Ishikawa (cell line): ENCODE measurements at regions not wholly inside any gene's neighbourhood (a gene's known extent, or its start where the extent isn't known, plus 50 kb on each side); places are given as distances from the start of the nearest gene placed in this dataset.

Experiments
- CEBPB ChIP-seq: IDR thresholded peaks from 2 replicates; pipeline ENCODE4 v1.6.1; 2012
- CREB1 ChIP-seq: IDR thresholded peaks from 2 replicates; pipeline ENCODE4 v1.6.1; 2012; ENCODE audit warnings: low read depth
- EGR1 ChIP-seq: IDR thresholded peaks from 2 replicates; pipeline ENCODE4 v1.6.1; 2012
- EP300 ChIP-seq: IDR thresholded peaks from 2 replicates; pipeline ENCODE4 v1.6.1; 2012; ENCODE audit warnings: borderline replicate concordance
- FOXM1 ChIP-seq: IDR thresholded peaks from 2 replicates; pipeline ENCODE4 v1.6.1; 2012; ENCODE audit warnings: low read depth, borderline replicate concordance
- NFIC ChIP-seq: IDR thresholded peaks from 2 replicates; pipeline ENCODE4 v1.6.1; 2012
- RAD21 ChIP-seq: IDR thresholded peaks from 2 replicates; pipeline ENCODE4 v1.6.1; 2012; ENCODE audit warnings: low read depth
- TAF1 ChIP-seq: IDR thresholded peaks from 2 replicates; pipeline ENCODE4 v1.6.1; 2012; ENCODE audit warnings: low read depth, mild to moderate bottlenecking
- TCF12 ChIP-seq: IDR thresholded peaks from 2 replicates; pipeline ENCODE4 v1.6.1; 2012; ENCODE audit warnings: low read depth
- TEAD4 ChIP-seq: IDR thresholded peaks from 2 replicates; pipeline ENCODE4 v1.6.1; 2012
- YY1 ChIP-seq: IDR thresholded peaks from 2 replicates; pipeline ENCODE4 v1.6.1; 2012; ENCODE audit warnings: low read depth
- ZBTB7A ChIP-seq: IDR thresholded peaks from 2 replicates; pipeline ENCODE4 v1.6.1; 2012; ENCODE audit warnings: low read depth
- TF ChIP-seq, protein P1 (sequence below): IDR thresholded peaks from 2 replicates; pipeline ENCODE4 v1.6.1; 2012
- TF ChIP-seq, protein P2 (sequence below): IDR thresholded peaks from 2 replicates; pipeline ENCODE4 v1.6.1; 2012; ENCODE audit warnings: low read depth, mild to moderate bottlenecking
- TF ChIP-seq, protein P3 (sequence below): IDR thresholded peaks from 2 replicates; pipeline ENCODE4 v1.6.1; 2012

DNA sequence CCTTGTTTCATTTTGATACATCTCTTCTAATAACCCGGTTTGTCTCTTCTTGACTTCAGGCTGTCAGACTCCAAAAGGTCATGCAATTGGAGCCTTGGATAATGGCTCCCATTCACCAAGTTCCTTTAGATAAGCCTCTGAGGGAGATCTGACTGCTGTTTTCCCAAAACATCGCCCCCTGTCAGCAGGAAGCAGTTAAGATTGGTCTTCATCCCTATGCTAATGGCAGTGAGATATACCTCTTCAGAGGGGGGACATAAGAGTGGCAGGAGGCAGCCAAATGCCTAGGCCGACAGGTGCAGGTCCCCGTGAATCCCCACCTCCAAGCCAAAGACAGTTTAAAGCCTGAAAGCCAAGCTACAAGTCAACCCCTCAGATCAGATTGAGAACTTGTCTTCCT is 144.6 kb downstream of the WDR11 start:
- TF ChIP-seq TAF1 (no peak), TEAD4 (no peak), CREB1 (no peak), YY1 (no peak), NFIC (no peak), RAD21 (no peak), FOXM1 (no peak), EGR1 (no peak), TCF12 (no peak), ZBTB7A (no peak), EP300 (no peak)
- TF ChIP-seq, protein P1, sequence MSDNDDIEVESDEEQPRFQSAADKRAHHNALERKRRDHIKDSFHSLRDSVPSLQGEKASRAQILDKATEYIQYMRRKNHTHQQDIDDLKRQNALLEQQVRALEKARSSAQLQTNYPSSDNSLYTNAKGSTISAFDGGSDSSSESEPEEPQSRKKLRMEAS: no peak
- TF ChIP-seq, protein P2, sequence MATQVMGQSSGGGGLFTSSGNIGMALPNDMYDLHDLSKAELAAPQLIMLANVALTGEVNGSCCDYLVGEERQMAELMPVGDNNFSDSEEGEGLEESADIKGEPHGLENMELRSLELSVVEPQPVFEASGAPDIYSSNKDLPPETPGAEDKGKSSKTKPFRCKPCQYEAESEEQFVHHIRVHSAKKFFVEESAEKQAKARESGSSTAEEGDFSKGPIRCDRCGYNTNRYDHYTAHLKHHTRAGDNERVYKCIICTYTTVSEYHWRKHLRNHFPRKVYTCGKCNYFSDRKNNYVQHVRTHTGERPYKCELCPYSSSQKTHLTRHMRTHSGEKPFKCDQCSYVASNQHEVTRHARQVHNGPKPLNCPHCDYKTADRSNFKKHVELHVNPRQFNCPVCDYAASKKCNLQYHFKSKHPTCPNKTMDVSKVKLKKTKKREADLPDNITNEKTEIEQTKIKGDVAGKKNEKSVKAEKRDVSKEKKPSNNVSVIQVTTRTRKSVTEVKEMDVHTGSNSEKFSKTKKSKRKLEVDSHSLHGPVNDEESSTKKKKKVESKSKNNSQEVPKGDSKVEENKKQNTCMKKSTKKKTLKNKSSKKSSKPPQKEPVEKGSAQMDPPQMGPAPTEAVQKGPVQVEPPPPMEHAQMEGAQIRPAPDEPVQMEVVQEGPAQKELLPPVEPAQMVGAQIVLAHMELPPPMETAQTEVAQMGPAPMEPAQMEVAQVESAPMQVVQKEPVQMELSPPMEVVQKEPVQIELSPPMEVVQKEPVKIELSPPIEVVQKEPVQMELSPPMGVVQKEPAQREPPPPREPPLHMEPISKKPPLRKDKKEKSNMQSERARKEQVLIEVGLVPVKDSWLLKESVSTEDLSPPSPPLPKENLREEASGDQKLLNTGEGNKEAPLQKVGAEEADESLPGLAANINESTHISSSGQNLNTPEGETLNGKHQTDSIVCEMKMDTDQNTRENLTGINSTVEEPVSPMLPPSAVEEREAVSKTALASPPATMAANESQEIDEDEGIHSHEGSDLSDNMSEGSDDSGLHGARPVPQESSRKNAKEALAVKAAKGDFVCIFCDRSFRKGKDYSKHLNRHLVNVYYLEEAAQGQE: no peak

DNA sequence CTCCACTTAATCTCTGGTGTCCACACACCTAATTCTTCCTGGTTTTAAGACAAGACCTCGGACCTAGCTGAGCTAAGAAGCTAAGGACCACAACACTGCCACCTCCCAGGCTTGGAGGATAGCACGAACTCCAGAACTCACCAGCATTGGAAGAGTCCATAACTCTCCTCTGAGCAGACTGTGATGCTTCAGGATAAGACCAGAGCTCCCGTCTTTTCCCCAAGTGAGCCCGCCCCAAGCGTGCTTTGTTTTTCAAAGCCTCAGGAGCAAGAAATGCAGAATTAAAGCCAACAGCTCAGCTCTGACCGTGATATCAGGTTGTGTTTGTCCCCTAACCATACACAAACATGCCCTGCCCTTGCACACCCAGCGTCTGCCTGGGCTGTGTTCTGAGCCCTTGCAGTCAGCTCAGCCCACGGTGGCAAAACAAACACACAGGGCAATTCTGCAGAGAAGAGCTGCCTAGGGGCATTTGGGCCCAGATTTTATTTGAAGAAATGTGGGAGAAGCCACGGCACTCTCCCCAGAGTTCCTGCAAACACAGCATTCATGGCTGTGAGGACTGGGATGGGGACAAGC is 145.4 kb downstream of the WDR11 start:
- TF ChIP-seq CEBPB (no peak), YY1 (no peak), ZBTB7A (no peak), EP300 (no peak), NFIC (no peak), RAD21 (no peak), TCF12 (no peak), FOXM1 (no peak), EGR1 (no peak), CREB1 (no peak), TEAD4 (no peak), TAF1 (no peak)
- TF ChIP-seq, protein P1: no peak
- TF ChIP-seq, protein P3, sequence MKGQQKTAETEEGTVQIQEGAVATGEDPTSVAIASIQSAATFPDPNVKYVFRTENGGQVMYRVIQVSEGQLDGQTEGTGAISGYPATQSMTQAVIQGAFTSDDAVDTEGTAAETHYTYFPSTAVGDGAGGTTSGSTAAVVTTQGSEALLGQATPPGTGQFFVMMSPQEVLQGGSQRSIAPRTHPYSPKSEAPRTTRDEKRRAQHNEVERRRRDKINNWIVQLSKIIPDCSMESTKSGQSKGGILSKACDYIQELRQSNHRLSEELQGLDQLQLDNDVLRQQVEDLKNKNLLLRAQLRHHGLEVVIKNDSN: no peak
- TF ChIP-seq, protein P2: no peak

DNA sequence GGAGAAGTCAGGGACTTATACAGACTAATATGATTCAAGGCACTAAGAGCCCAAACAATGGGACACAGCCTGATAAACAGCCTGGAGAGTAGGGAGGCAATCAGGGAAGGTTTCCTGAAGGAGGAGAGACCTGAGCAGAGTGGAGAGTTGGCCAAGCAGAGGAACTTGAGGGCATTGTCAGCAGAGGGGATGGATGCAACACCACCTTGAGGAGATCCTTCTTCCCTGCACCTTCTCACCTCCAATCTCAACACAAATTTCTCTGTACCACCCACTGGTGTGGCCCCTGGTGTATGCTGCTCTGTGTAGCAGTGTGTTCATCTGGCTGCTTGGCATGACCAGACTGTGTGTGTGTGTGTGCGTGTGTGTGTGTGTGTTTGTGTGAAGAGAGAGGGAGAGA is 146.2 kb downstream of the WDR11 start:
- no peak for TF ChIP-seq EGR1
- peak; percentile 6; the same call in 1 of the 2 replicates for TF ChIP-seq RAD21
- no peak for TF ChIP-seq CEBPB
- TF ChIP-seq, protein P3: no peak

DNA sequence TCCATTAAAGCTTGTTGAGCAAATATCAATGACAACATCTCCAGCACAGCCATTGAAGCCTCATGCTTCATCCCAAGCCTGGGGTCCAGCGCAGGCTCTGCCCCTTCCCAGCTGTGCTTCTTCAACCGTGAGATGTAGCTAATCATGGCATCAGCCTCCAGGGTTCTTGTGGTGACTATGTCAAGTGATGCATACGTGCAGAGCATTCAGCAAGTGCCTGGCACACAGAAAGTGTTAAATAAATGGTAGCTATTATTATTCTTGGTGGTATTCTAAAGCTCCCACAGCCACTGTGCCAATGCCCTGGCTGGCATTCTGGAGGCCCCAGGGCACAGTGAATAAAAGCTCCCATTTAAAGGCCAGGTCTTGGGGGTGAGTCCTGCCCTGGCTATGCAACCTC is 146.6 kb downstream of the WDR11 start:
- TF ChIP-seq YY1 (no peak), TEAD4 (no peak), EGR1 (no peak), CEBPB (no peak), TAF1 (no peak), NFIC (no peak)
- TF ChIP-seq, protein P1: no peak

DNA sequence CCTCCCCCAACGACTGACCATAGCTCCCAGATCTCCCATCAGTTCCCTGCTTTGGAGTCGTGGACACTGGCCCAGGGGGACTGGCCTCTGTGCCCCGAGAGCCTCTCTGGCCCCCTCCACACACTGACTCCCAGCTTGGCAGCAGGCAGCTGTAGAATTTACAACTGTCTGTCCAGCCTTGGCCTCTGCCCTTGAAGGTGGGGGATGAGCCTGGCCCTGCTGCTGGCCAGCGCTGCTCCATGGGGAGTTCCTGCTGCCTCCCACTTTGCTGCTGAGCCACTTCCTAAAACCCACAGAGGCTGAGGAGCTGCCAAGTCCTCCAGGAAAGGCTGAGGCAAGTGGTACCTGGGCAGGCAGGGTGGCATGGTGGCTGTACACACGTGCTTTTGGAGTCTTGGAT is 147.1 kb downstream of the WDR11 start:
- TF ChIP-seq RAD21 (no peak), CEBPB (no peak), ZBTB7A (no peak), YY1 (no peak), CREB1 (no peak), FOXM1 (no peak), EGR1 (no peak), EP300 (no peak), TCF12 (no peak), TAF1 (no peak), TEAD4 (no peak), NFIC (no peak)
- TF ChIP-seq, protein P2: no peak
- TF ChIP-seq, protein P1: no peak
- TF ChIP-seq, protein P3: no peak
